NB4 (cell line): ENCODE measurements at regions not wholly inside any gene's neighbourhood (a gene's known extent, or its start where the extent isn't known, plus 50 kb on each side); places are given as distances from the start of the nearest gene placed in this dataset.

Experiments used
- DNase-seq: peaks from one replicate; pipeline ENCODE4 v3.0.0; 2010; ENCODE audit warnings: low read depth
- H3K4me3 ChIP-seq: one replicate; pipeline ENCODE4 v1.5.1; 2011; ENCODE audit warnings: mild to moderate bottlenecking, low read depth, low read length, moderate library complexity
- MYC ChIP-seq: IDR thresholded peaks from 2 replicates; pipeline ENCODE4 v1.6.1; 2011; ENCODE audit warnings: low read depth, low read length
- POLR2A ChIP-seq: IDR thresholded peaks from 2 replicates; pipeline ENCODE4 v1.6.1; 2011; ENCODE audit warnings: mild to moderate bottlenecking; ENCODE audit not compliant: insufficient read length; ENCODE audit errors: extremely low read depth
- TF ChIP-seq, protein P1 (sequence below): IDR thresholded peaks from 2 replicates; pipeline ENCODE4 v1.6.1; 2011; ENCODE audit warnings: low read depth, low read length
- TF ChIP-seq, protein P2 (sequence below): IDR thresholded peaks from one replicate; pipeline ENCODE4 v1.5.1; 2012; ENCODE audit warnings: low read depth, low read length

DNA sequence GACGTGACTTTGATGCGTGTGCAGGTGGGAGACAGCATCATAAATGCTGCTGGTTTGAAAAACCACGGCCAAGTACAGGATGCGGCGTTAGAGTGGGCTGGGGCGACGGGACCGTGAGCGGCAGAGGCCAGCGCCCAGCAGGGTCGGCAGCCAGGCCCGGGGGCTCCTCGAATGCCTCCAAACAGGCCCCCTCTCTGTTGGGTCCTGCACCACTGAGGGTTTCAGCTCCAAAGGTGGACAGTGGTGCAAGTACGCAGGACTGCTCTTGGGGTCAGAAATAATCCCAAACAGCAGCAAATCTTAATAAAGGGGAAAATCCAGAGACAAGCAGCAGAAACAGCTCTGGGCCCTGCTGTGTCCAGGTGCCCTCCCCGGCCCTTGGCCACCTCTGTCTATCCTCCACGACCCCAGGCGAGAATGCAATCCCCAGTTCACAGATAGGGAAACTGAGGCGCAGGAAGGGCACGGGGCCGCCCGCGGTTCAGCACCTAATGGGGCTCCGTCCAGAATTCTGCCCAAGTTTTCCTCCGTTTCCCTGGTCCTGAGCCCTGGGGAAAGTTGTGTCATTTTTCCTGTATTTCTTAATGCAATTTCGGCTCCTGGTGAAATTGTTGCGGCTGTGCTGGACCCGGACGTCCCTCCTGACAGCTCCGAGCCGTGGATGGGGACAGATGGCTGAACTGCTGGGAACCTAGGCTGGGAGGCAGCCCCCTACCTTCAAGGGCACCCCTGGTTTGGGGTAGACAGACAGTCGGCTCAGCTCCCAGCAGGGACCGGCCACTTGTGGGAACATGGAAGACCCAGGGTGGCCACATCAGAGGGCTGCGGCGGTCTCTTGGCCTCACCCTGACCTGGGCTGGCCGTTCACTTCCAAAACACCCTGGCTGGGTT, 97.4 kb downstream of the FOXL3 start:
- no peak overlapping the region for H3K4me3 ChIP-seq
- DNase-seq: no peak
- TF ChIP-seq MYC (no peak), POLR2A (no peak)
- TF ChIP-seq, protein P1, sequence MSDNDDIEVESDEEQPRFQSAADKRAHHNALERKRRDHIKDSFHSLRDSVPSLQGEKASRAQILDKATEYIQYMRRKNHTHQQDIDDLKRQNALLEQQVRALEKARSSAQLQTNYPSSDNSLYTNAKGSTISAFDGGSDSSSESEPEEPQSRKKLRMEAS: no peak

DNA sequence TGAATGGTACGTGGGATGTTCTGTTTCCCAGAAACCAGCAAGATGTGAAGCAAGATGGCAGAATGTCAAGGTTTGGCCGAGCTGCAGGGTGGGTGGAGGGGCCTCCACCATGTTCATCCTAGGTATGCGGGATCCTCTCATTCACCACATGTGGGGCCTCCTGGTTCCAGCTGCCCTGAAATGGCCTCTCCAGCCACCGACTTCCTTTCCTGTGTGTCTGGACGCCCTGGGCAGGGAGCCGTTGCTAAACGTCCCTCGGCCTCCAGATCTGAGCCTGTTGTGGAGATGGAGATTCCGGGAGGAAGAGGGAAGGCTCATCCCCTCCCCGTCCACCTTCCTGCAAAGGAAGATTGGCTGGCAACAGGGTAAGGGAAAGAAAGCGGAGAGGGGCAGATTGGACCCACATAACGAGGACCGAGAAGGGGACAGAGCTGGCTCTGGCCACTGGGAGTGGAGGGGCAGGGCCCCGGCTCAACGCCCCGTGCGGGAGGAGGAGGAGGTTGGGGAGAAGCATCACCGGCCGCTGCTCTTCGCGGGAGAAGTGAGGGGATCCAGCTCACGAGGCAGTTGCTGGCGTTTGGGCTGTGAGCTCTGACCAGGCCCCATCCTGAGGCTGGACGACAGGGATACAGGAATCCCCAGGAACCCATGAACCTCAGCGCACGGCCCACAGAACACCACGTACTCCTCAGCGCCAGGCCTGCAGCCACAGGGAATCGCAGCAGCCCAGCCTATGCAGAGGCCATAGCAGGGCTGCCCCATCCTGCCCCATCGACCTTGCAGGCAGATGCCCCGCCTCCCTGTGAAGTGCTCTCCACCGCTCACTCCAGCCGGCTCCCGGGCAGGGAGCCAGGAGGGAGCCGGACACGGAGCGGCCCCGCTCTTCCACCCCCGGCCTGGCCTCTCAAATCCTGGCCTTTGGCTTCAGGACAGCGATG, 98.3 kb downstream of the FOXL3 start:
- no peak overlapping the region for H3K4me3 ChIP-seq
- TF ChIP-seq, protein P1: no peak
- TF ChIP-seq POLR2A (no peak), MYC (no peak)
- TF ChIP-seq, protein P2, sequence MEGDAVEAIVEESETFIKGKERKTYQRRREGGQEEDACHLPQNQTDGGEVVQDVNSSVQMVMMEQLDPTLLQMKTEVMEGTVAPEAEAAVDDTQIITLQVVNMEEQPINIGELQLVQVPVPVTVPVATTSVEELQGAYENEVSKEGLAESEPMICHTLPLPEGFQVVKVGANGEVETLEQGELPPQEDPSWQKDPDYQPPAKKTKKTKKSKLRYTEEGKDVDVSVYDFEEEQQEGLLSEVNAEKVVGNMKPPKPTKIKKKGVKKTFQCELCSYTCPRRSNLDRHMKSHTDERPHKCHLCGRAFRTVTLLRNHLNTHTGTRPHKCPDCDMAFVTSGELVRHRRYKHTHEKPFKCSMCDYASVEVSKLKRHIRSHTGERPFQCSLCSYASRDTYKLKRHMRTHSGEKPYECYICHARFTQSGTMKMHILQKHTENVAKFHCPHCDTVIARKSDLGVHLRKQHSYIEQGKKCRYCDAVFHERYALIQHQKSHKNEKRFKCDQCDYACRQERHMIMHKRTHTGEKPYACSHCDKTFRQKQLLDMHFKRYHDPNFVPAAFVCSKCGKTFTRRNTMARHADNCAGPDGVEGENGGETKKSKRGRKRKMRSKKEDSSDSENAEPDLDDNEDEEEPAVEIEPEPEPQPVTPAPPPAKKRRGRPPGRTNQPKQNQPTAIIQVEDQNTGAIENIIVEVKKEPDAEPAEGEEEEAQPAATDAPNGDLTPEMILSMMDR: no peak
- no peak for DNase-seq

DNA sequence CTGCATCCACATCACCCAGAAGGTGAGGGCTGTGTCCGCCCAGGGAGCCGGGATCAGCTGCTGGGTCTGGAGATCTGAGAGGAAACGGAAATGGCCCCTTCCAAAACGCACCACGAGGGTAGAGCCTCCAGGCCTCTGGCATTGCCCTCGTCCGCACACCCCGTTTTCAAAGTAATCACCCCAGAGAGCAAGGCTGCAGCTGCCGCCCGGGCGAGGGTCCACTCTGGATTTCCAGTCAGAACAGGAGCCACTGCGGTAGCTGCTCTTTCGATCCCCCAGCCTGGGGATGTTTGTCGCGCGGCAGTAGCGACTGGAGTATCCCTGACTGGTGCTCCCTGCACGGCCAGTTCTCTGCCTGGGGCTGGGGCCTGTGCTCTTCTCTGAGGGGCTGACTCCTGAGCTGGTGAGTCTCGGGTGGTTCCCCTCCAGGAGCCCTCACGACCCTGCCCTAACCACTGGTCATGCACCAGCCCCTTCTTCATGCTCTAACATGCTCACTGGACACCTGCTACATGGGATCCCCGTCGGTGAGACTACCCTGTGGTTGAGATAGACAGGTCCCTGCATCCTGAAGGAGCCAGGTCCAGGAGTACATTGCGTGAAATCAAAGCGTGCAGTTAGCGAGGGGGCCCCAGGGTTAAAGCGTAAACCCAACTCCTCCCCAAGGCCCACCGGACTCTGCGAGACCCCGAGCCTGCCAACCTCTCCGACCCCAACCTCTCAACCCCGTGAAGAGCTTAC, 99.2 kb downstream of the FOXL3 start:
- TF ChIP-seq POLR2A: no peak
- H3K4me3 ChIP-seq: no peak overlapping the region
- DNase-seq: no peak

DNA sequence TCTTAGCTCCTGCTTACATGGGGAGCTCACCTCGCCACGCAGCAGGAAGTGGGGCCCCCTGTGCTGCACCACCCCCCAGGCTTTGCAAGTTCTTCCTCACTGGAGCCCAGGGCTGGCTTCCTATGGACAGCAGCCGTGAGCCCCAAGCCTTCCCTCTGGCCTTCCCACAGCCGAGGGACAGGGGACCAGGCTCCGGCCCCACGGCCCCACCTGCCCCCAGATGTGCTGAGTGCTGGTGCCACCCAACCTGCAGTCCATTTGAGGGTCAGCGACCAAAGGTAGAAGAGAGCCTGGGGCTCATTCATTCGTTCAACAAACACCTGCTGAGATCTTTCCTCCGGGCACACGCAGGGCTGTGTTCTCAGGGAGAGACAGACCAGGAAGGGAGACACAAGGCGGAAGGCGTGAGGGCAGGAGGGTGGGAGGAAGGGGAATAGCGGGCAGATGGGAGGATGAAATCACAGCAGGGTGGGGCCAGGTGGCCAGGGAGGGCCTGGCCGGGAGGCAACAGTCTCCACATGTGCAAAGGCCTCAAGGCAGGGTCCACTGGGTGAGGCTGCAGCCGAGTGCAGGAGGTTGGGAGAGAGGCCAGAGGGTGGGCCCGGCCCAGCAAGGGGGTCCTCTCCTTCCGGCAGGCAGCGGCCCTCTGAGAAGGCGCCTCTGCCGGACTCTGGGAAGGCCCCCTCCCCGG, 100.1 kb downstream of the FOXL3 start:
- no peak for DNase-seq
- H3K4me3 ChIP-seq: no peak overlapping the region
- TF ChIP-seq POLR2A (no peak), MYC (no peak)
- TF ChIP-seq, protein P2: no peak
- TF ChIP-seq, protein P1: no peak

DNA sequence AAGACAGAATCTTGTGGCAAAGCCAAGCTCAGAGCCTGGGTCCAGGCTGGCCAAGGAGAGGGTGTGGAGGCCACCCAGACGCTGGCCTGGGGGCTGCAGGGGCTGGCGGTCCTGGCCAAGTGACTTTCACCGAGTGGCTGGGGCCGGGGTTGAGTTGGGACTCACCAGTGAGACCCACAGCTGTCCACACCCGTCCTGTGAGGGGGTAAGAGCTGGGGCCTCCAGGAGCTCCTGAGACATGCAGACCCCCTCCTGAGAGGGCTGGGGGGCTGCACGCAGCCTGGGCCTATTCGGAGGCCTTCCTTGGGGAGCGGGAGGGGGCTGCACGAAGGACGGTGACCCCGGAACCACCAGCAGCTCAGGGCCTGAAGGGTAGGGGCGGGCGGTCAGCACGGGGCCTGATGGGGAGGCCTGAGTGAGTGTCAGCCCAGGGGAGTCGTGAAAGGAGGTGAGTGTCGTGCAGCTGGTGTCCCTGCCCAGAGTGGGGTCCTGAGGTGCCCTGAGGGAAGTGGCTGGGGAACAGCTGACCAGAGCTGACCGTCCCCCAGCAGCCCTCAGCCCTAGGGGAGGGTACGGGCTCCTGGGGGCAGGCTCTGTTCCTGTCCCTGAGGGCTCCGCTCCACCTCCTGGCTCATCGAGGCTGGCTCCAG, 100.9 kb downstream of the FOXL3 start:
- DNase-seq: no peak
- TF ChIP-seq, protein P2: no peak
- TF ChIP-seq, protein P1: no peak
- TF ChIP-seq MYC: no peak
- TF ChIP-seq POLR2A: no peak
- no peak overlapping the region for H3K4me3 ChIP-seq
